Cardiac muscle cell (in vitro differentiated cells and primary cell): ENCODE measurements at regions not wholly inside any gene's neighbourhood (a gene's known extent, or its start where the extent isn't known, plus 50 kb on each side); places are given as distances from the start of the nearest gene placed in this dataset.
A peak's percentile ranks its signal among the peaks of the same experiment; 100 is the strongest.

Experiments used
- DNase-seq, 2 donors: peaks; one replicate each; pipeline versions ENCODE4 v3.0.0 to v3.0.0-alpha.2; 2010 to 2017; ENCODE audit warnings: low read depth in 1 of 2, low spot score in 1 of 2
- H3K27ac ChIP-seq: fragments of 200-600 bp; sonication (generic); 2 replicates; pipeline ENCODE4 v1.5.1; 2016
- H3K27me3 ChIP-seq: fragments of 200-600 bp; sonication (generic); 2 replicates; pipeline ENCODE4 v1.6.0; 2016; ENCODE audit warnings: control low read depth
- H3K36me3 ChIP-seq: fragments of 200-600 bp; sonication (generic); 2 replicates; pipeline ENCODE4 v1.5.1; 2016; ENCODE audit warnings: control low read depth
- H3K4me1 ChIP-seq: fragments of 200-600 bp; sonication (generic); 2 replicates; pipeline ENCODE4 v1.8.1; 2017; ENCODE audit warnings: low read depth, mild to moderate bottlenecking, mixed run types
- H3K4me3 ChIP-seq: fragments of 200-600 bp; sonication (generic); 2 replicates; pipeline ENCODE4 v1.5.1; 2016; ENCODE audit warnings: mild to moderate bottlenecking
- H3K9me3 ChIP-seq: fragments of 200-600 bp; sonication (generic); 2 replicates; pipeline ENCODE4 v1.5.1; 2017; ENCODE audit warnings: low read depth, mild to moderate bottlenecking, control low read depth
- CTCF ChIP-seq: IDR thresholded peaks from 2 replicates; pipeline ENCODE4 v1.5.1; 2012; ENCODE audit warnings: low read depth, mild to moderate bottlenecking, low read length

DNA sequence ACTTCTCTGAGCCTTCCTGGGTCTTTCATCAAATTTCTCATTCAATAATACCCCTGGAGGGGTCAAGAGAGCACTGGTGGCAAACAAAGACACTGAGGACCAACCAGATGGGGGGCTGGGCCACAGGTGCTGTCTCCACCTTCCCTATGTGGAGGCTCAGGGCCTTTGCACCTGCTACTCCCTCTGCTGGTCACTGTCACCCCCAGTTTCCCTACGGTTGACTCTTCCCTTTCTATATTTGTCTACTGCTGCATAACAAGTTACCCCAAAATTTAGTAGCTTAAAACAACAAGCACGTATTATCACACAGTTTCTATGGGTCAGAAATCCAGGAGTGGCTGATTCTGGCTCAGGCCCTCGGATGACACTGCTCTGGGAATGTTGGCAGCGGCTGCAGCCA is 138.8 kb upstream of the RUNX3 start:
- peak; percentile 3 for TF ChIP-seq CTCF
- Histone ChIP-seq H3K27me3 (no peaks in the 10 kb centered on the region), H3K9me3 (no peaks in the 10 kb centered on the region)

DNA sequence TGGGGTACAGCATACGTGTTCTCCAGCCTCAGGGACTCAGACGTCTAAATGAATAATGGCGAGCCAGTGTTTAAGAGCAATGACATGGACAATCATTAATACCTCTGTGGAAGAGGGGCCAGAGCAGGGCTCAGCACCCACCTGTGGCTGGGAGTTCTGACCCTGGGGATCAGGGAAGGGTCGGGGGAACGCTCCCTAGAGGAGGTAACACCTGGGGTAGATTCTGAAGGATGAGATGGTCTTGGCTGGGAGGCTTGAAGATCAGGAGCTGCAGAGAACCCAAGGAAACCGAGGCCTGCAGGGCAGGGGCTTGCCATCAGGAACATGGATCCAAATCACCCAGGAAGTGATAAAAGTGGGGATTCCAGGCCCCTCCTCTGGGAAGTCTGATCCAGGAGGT is 138.2 kb upstream of the RUNX3 start:
- H3K27me3 ChIP-seq: no peaks in the 10 kb centered on the region

More for the DNA sequence above, 138.8 kb upstream of the RUNX3 start:
- H3K4me1 ChIP-seq: peaks cover 8% of the 10 kb centered on the region
- DNase-seq: no peak
- H3K27ac ChIP-seq: no peak overlapping the region
- H3K4me3 ChIP-seq: no peak overlapping the region
- H3K36me3 ChIP-seq: no peaks in the 10 kb centered on the region

GRCh38 chr1:25067518-25068251 is 137.6 kb upstream of the RUNX3 start:
- H3K9me3 ChIP-seq: no peaks in the 10 kb centered on the region
- no peaks in the 10 kb centered on the region for H3K27me3 ChIP-seq
- no peak overlapping the region for H3K4me3 ChIP-seq
- no peak for DNase-seq
- H3K4me1 ChIP-seq: peaks cover 8% of the 10 kb centered on the region
- H3K36me3 ChIP-seq: no peaks in the 10 kb centered on the region
- no peak overlapping the region for H3K27ac ChIP-seq
- no peak for TF ChIP-seq CTCF

More for the DNA sequence above, 138.2 kb upstream of the RUNX3 start:
- Histone ChIP-seq H3K4me1 (peaks cover 8% of the 10 kb centered on the region), H3K9me3 (no peaks in the 10 kb centered on the region), H3K36me3 (no peaks in the 10 kb centered on the region), H3K4me3 (no peak overlapping the region), H3K27ac (no peak overlapping the region)
- TF ChIP-seq CTCF: no peak
- DNase-seq: no peak

DNA sequence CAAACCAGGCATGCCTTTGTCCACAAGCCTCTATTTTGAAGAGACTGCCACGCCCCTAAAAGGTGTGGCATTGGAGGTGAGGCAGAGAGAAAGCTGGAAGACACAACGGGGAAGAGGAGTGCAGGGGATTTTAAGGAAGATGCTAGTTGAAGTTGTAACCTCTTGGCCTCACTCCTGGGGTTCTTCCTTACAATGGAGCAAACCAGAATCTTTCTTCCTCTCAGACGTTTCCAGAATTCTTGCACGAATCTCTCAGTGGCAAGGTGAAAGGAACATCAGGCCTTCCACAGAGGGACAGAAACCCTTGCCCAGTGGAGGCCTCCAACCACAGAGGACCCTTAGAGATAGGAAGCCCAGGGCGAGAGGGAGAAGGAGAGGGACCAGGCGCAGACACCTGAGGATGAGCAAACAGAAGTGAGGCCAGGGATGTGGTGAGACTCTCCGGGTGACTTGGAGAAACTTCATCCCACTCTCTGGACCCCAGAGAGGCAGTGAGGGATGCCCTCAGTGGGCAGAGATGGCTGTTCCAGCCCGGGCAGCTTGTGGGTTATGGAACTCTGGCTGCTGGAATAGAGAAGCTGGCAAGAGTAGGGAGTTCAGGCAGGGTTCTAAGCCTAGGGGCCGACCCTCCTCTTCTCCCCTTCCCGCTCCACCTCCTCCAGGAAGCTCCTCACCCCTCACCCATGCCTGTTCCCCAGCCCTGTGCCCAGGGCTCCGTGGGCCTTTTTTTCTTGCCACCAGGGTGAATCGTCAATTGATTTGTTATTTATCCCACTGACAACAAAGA is 136.8 kb upstream of the RUNX3 start:
- Histone ChIP-seq H3K9me3 (no peaks in the 10 kb centered on the region), H3K36me3 (no peaks in the 10 kb centered on the region), H3K4me3 (no peak overlapping the region), H3K27me3 (no peaks in the 10 kb centered on the region), H3K27ac (no peak overlapping the region), H3K4me1 (peaks cover 8% of the 10 kb centered on the region)
- DNase-seq: no peak
- no peak for TF ChIP-seq CTCF

- Histone ChIP-seq H3K36me3 (no peaks in the 10 kb centered on the region), H3K4me3 (no peak overlapping the region), H3K27me3 (no peaks in the 10 kb centered on the region), H3K9me3 (no peaks in the 10 kb centered on the region), H3K27ac (no peak overlapping the region), H3K4me1 (peaks cover 8% of the 10 kb centered on the region)
- peak; percentile 15 to 41 for DNase-seq
- no peak for TF ChIP-seq CTCF
Measured at GRCh38 chr1:25066256-25066655, 136.2 kb upstream of the RUNX3 start.
